Activated T-cell treated with anti-CD3 and anti-CD28 coated beads, Interleukin-2, amount 50 U/mL, for 1 hour (primary cell): ENCODE measurements at regions not wholly inside any gene's neighbourhood (a gene's known extent, or its start where the extent isn't known, plus 50 kb on each side); places are given as distances from the start of the nearest gene placed in this dataset.
"Not testable (repeated sequence)": the region's sequence is repeated elsewhere in the genome, so short reads cannot be mapped to it uniquely, and the experiment has no call there.

ENCODE experiments used
- DNase-seq: peaks from one replicate; pipeline ENCODE4 v3.0.0-alpha.2; 2020

DNA sequence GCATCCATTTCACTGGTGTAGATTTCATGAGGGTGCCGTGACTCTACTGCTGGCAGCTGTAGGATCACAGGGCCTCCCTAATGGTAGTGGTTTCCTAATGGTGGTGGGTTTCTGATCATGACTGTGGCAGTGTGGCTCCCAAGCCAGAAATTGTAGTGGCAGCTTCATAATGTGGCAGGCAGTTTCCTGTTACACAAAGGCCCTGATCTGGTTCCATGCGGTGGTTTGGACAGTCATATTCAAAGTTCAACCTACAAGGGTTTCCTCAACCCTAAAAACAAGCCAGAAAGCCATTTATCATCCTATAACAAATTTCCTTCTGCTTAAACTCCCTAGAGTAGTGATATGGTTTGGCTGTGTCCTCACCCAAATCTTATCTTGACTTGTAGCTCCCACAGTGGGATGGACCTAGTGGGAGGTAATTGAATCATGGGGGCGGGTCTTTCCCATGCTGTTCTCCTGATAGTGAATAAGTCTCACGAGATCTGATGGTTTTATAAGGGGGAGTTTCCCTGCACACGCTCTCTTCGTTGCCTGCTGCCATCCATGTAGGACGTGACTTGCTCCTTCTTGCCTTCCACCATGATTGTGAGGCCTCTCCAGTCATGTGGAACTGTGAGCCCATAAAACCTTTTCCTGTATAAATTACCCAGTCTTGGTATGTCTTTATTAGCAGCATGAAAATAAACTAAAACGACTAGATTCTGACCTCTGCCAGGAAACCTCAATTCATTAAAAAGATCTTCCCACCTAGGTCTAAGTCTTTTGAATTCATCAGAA is 257.1 kb downstream of the EFCAB11 start:
- no peak for DNase-seq

DNA sequence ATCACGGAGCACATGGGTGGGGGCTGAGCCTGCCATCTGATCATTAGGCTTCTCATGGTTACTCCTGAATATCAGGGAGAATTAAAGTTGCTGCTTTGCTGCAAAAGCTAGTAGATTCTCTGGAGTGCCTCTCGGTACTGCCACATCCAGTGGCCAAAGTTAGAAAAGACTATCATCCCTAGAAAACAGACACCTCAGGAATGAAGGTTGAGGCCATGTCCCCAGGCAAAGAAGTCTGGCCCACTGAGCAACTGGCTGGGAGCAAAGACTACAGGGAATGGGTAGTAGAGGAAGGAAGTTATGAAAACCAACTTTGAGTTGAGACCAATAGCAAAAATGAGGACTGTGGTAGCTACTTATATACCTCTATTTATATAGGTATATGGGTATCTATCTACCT is 258.7 kb downstream of the EFCAB11 start:
- no peak for DNase-seq

DNA sequence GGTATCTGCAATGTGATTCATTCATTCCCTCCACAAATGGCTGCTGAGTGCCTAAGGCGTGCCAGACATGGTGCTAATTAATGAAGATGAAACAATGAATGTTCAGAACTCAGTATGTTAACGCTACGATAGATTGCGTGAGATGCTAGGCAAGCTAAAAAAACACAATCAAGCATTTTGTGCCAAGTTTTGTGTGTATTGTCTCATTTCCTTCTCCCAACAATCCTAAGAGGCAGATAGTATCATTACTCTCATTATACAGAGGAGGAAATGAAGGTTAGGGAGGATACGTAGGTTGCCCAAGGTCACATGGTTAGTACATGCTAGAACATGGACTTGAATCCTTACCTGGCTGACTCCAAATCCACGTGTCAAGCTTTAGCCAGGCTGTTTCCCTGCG is 264.4 kb downstream of the EFCAB11 start:
- DNase-seq: no peak

DNA sequence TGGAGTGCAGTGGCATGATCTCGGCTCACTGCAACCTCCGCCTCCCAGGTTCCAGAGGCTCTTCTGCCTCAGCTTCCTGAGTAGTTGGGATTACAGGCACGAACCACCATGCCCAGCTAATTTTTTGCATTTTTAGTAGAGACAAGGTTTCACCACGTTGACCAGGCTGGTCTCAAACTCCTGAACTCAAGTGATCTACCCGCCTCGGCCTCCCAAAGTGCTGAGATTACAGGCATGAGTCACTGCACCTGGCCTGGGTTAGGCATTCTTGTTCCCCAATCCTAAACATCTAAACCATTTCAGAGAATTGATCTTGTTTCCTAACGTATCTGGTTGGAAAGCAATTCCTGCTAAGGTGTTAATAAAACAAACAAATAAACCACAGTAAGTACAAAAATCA is 264.8 kb downstream of the EFCAB11 start:
- DNase-seq: not testable (repeated sequence)

DNA sequence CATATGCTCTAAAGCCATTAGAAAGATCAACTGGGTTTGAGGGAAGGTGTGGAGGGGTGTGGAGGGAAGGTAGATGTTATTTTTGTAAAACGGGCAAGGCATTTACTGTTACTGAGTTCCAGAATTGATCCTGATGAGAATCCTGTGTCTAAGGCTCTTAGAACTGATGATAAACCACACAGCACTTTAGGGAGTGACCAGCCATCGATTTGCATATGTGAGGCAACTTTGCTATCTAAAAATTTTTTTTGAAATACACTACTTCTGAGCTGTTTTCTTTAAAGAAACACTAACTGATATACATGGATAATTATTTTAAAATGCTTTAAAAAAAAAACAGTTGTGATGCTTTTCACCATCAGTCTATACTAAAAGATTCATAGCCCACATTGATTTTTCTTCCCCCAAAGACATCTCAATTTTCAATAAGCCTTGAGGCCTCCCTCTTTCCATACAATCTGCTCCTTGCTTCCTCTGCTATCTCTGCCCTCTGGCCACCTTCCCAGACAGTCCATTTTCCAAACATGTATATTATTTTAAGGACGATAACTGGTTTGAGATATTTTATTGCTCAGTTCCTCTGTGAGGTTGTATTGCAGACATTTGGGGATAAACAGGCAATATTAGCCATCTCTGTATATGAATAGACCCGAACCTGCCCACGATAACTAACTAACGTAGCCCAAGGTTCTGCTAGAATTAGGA is 265.9 kb downstream of the EFCAB11 start:
- DNase-seq: no peak

DNA sequence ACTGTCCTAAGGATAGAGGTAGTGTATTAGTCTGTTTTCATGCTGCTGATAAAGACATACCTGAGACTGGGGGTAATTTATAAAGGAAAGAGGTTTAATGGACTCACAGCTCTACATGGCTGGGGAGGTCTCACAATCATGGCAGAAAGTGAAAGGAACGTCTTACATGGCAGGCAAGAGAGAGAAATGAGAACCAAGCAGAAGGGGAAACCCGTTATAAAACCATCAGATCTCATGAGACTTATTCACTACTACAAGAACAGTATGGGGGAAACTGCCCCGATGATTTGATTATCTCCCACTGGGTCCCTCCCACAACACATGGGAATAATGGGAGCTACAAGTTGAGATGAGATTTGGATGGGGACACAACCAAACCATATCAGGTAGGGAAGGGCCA is 267.4 kb downstream of the EFCAB11 start:
- DNase-seq: not testable (repeated sequence)

- DNase-seq: no peak
Measured at GRCh38 chr14:89684139-89684538, 267.1 kb upstream of the FOXN3 start.

- peak; percentile 30 for DNase-seq
Measured at GRCh38 chr14:89681086-89682018, 264.3 kb upstream of the FOXN3 start.

DNA sequence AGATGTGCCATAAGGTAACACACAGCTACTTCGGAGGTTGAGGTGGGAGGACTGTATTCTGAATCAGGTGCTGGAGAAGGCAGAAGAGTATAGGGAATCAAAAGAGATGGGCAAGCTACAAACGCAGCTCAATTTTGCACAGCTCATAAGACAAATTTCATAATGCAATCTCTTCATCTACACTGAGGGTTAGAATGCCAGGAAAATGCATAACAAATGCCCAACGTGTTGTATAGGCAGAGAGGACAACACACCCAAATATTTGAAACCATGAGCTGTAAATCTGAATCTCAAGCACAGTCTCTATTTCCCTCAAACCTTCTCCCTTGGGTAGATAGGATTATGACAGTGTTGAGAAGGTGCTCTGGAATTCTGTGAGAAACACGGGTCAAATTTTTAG is 263.1 kb upstream of the FOXN3 start:
- no peak for DNase-seq

DNA sequence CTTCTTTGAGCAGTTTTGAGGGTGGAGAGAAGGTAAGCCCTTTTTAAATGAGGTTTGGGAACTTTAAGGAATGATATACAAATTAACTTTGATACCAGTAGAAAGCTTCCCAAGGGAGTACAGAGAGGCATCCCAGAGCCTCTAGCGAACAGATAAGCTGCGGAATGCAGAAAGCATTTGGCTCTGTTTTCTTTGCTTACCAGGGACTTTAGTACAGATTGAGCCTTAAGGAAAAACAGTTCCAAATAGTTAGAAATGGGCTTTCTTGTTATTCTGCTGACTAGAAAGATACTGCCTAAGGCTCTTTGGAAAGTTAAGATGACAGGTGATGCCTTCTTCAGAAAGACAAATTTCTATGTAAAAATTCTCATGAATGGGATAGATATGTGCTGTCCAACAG is 261.7 kb upstream of the FOXN3 start:
- DNase-seq: no peak

DNA sequence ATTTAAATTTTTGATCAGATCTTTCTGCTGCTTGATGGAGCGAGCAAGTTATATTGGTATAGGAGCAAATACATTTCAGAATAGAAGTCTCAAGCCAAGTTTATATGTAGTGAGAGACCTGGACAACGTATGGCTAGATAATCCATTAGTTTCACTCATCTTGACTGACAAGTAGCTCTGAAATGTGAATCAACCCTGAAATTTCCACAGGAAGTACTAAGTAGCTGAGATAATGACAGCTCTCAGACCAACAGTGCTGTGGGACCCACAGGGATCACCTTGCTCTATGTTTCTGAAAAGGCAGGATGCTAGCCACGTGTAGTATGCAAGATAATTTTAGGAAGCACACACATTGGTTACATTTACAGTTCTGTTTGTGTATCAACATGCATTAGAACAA is 258.6 kb upstream of the FOXN3 start:
- no peak for DNase-seq

DNA sequence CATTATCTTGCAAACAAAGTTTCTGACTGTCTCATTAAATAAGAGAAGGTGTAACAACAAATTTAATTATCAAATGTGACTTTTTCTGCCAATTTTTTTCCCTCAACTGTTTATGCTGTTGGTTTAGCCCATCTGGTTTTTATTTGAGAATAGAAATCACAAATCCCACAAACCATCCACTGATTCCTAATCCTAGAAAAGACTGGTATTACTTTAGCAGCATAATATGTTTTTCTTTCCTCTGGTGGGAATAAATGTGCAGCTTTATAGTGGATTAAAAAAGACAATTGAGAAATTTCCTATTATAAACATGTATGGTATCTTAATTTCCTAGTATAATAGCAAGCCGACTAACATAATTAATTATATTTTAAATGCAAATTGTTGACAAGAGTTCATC is 257.9 kb upstream of the FOXN3 start:
- no peak for DNase-seq

DNA sequence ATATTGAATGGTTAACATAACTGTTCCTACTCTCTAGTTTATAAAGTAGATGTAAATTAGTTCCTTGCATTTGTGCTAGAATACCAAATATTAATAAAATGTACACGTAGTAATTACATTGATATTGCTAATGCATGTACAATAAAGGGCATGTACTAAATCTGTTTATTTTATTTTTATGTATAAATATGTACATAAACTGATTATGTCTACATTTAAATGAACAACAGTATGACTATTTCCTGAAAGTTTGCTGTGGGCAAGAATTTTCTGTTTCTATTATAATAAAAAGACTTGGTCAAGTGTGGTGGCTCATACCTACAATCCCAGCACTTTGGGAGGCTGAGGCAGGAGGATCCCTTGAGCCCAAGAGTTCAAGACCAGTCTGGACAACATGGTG is 257.2 kb upstream of the FOXN3 start:
- no peak for DNase-seq

GRCh38 chr14:89673512-89674225 is 256.6 kb upstream of the FOXN3 start:
- DNase-seq: peak; percentile 20

GRCh38 chr14:89672636-89673511 is 255.8 kb upstream of the FOXN3 start:
- no peak for DNase-seq

DNA sequence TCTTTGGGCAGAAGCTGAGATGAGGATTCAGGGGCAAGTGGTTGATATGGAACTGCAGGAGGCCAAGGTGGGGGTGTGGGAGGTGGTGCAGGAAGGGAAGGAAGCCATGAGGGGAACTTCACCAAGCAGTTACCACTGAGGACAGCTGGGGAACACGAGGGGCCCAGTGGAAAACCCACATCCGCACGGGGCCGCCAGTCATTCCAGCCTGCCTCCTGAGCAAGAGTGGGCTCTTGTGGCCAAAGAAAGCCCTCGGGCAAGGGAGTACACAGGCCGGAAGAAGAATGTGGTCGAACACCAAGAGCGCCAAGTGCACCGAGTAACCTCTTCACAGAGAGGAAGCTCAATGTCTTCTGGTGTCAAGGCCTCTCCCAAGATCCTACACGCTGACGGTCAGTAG is 252.2 kb upstream of the FOXN3 start:
- no peak for DNase-seq

GRCh38 chr14:89667983-89668382 is 250.9 kb upstream of the FOXN3 start:
- no peak for DNase-seq

- not testable (repeated sequence) for DNase-seq
Measured at GRCh38 chr14:89665300-89666081, 248.5 kb upstream of the FOXN3 start.

GRCh38 chr14:89661392-89661791 is 244.4 kb upstream of the FOXN3 start:
- DNase-seq: no peak

GRCh38 chr14:89660625-89661233 is 243.7 kb upstream of the FOXN3 start:
- DNase-seq: not testable (repeated sequence)
